ENCODE measurements at regions not wholly inside any gene's neighbourhood (a gene's known extent, or its start where the extent isn't known, plus 50 kb on each side); places are given as distances from the start of the nearest gene placed in this dataset.

DNA sequence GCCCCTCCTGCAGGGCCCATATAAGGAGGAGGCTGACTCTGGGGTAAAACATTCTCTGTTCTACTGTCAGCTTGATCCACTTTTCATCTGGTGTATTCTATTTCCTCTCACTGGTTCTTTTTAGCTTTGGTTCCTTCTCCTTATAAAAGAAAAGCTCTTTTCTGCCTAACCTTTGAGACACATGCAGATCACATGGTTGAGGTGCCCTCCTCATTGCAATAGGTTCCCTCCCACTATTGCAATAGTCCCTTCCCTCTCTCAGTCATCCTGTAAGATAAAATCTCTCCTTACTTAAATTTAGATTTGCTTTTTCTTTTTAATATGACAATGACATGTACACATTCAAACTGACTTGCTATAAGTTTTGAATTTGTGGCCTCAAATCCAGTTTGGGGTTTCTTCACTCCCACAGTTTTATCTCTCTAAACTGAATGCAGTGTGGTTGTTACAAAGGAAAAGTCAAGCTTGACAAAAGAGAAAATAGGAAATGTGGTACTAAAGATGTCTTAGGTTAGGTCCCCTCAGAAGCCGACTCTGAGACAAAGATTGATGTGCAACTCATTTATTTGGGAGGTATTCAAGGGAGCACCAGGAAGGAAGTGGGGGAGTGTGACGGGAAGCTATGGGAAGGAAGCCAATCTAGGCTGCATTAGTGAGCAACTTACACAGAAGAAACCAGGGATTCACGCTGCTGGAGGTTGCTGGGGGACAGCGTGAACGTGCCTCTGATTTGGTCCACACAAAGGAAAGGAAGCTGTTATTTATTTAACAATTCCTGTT, 127.6 kb upstream of the LINC00305 start:
- DNase-seq = no peak

DNA sequence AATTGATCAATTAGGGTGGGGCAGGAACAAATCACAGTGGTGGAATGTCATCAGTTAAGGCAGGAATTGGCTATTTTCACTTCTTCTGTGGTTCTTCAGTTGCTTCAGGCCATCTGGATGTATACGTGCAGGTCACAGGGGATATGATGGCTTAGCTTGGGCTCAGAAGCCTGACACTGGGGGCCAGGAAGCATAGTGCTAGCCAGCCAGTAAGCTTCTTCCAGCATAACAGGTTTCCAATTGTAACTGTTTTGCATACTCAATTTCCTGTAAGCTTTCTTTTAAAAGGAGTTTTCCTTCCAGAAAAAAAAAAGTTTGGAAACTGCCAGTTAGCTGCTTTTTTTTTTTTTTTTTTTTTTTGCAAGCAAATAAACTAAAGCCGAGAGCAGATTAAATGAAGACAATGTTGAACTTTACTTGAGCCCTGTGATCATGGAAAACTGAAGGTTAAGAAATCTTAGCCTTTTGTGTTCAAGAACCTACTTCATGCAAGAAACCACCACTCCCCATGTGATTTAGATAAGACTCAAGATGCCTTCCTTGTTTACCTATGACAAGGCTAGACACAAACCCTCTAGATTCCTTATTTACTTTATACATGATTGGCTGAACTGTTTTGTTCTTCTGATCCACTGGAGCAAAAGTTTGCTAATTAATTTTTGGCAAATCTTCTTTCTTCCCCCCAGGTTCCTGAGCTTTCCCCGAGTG, 126.9 kb upstream of the LINC00305 start:
- no peak for DNase-seq

DNA sequence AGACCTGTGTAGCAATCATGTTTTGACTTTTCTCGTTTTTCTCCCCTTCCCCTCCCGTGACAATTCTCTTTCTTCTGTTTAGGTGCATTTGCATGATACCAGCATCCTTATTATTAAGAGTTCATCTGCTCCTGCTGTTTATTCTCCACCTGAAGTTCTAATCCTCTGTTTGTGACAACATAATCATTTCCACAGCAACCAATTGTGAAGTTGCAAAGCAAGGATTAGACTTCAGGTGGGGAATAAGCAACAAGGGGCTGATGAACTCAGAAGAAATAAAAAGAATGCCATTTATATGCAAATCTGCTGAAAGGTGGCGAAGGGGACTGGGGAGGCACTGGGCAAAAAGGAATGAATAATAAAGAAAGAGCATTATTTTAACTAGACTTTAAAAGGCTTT, 124.8 kb upstream of the LINC00305 start:
- DNase-seq = no peak

DNA sequence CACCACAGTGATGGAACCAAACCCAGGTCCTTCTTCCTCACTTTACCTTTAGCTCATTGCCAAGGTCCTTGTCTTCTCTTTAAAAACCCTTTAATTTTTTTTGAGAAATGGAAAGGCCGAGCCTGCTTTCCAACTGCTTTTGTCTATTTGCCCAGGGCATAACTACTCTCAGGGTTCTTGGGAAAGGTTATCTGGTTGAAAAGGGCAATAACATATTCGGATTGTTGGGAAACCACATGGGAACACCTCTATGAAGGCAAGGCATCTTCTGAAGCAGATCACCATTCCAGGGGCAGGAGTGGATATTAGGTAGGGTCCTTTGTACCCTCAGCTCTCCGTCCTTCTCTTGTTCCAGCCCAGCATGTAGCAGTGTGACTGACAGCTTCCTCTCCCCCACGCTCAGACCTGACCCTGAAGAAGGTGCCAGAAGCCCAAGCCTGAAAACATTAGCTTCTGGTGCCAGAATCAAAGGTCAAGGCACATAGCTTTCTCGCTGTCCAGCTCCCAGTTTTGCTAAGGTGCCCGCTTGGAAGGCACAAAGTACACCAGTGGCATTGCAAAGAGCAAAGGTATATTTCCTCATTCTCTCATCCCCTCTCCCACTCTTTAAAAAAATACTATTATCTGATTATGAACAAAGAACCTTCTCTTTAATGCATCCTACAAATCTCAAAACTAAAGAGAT, 123.2 kb upstream of the LINC00305 start:
- DNase-seq = no peak

DNA sequence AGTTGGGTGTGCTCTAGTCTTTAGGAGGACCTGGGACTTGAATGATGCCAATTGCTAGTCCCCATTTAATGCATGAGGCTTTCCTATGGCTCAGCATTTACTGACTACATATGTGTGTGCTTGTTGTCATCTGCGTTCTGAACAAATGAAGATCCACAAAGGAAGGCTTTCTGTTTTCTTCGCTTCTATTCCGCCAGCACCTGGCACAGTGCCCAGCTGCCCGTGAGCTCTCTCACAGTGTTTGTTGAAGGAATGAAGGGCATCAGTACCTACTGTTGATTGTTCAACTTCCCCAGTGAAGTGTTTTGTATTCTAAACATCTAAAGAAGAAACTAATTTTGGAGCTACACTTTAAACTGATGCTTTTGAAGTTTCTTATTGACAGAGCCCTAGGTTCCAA, 122.4 kb upstream of the LINC00305 start:
- DNase-seq = no peak

DNA sequence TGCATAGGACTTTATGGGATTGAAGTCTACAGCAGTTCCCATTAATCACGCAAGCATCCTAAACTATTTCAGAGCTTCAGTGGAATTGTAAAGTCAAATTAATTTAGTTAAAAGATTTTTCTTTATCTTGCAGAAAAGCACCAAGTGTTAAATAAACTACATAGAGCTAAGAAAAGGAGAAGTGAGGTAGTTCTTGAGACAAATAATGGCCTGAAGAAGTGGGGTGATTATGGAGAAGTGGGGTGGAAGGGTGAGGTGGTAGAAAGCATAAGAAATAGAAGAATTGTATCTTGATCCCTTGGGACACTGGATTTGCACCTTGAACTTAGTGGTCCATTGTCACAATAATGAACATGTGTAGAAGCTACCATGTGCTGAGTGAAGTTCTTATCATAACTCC, 121.7 kb upstream of the LINC00305 start:
- DNase-seq = no peak

DNA sequence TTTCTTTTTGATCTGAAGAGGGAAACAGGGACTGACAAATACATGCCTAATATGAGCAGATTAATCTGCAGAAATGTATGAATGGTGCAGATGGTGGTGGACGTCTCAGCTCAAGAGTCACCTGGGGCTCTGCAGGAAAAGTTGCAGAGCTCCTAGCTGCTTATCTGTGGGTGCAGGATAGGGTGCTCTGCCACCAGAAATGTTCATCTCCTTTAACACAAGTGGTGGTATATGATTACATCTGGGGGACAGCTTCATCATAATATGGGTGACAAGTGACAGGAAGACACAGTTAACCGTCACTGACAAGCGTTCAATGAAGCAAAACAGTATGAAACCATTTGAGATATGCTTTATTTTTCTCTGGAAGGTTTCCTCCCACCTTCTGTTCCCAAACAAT, 121.2 kb upstream of the LINC00305 start:
- no peak for DNase-seq

DNA sequence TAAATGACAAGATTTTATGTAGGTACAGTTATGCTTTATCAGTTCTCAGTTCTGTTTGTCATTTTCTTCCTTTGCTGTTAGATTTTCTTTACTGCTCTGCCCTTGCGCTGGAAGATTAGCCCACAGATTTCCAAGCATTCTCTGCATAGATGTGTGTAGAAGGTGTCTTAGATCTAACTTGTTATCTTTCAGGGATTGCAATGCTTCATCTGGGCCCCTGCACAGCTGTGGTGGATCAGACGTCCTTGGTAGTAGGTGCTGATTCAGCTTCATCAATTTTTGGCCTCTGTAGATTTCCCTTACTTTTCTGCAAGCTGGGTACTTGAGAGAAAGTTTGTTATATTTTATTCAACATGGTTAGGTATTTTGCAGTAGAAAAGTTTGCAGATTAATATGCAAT, 115.3 kb upstream of the LINC00305 start:
- DNase-seq = no peak

DNA sequence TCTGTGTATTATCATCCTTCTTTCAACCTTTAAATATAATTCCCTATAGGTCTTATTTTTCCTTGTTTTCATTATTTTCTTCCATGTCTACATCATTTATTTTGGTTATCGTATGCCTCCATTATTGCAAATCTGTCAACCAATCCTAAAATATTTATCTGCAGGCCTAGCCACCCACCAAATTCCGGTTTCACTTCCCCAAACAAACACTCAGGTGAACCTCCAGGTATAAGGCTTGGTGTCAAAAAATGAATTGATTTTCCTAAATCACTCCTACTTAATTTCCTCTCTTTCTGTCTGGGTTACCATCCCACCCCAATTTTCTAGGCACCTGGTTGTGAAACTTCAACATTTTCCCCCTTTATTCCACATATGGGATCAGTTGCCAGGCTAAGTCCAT, 111.9 kb upstream of the LINC00305 start:
- no peak for DNase-seq

DNA sequence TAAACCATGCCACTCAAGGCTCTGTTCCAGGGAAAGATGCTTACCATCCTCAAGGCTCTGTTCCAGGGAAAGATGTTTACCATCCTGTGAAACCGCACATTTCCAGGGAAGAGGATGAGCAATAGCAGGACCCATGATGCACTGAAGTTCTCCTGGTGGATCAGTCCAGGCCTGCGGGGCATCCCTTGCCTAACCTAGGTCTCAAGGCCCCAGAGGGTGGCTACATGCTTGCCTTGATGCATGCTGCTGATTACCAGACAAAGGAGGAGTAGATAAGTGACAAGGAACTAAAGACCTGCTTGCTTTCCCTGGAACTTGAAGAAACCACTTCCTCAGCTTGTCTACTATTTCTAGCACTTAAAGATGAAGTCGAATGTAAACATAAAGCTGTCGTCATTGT, 111.0 kb upstream of the LINC00305 start:
- no peak for DNase-seq

DNA sequence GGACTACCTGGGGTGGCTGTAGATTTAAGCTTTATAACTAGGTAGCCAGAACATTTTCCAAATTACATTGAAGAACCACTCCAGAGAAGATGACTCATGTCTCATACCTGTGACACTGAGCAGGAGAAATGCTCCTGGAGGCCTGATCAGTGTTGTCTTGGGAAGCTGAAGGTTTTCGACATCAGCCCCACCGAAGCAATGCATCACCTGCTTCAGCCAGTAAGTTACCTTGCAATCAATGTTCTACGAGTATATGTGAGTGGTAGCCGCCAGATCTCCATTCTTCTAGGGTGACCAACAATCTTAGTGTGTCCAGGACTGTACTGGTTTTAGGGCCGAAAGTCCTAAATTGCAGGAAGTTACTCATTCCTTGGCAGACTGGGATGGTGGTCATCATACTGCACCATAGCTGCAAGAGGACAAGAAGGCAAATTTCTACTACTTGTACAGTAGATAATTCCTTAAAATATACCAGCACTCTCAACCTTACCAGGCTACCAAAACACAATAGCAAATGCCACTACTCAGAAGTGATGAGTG, 109.3 kb upstream of the LINC00305 start:
- no peak for DNase-seq

DNA sequence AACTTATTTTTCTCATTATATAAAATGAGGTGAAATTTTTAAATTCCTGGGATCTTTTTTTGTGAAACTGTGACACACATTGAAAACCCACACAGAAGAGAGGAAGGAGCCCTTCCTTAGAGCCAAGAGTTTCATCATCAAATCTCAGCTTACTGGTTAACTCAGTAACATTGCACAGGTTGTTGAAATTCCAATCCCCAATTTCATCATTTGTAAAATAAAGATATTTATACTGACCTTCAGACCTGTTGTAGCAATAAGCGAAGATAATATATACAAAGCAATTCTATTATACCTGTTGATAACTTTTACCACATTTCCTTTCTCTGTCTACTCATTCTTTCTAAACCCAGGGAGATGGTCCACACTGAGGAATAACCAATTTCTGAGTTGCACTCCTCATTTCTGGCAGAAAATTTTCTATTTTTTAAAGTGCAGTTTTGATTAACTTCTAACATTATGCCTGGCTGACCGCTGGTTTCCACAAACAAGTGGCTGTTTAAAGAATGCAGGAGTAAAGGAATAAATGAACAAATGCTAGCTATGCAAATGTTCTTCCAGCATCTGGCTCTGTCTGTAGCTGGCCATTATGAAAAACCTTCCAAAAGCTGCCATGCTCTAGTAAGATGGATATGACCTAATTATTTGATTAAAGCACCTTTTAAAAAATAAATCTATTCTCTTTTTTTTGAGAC, 105.7 kb upstream of the LINC00305 start:
- no peak for DNase-seq

DNA sequence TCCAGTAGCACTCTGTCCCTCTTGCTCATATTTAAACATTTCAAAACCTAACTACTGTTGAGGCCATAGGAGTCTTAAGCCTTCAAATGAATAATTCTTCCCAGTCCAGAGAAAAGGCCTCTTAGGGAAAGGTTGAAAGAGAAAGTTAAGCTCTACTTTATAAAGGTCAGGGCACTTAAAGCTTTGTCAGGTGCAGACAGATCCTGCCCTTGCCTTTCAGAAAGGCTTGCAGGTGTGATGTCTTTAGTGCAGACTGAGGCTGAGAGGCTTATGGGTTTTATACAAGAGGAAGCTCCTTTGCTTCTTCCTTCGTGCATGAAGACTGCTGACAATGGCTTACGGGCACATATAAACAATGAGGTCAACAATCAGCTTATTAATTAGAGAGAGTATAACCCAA, 105.0 kb upstream of the LINC00305 start:
- DNase-seq = no peak

DNA sequence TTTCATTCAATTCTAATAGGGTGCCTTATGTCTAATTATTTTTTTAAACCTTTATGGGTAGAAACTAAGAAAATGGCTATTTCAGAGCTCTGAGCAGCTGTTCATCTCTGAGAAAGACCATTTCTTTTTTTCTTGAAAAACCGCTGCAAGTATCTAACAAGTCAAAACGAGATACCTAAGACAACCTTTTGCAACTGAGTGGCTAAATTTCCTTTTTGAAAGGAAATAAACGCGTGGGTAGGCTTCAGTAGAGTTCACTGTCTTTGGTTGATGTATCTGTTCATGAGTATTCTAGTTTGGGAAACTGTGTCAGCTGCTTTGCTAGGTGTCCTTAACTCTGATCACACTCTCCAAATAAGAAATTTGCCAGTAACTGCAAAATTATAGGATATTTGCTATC, 104.3 kb upstream of the LINC00305 start:
- no peak for DNase-seq

DNA sequence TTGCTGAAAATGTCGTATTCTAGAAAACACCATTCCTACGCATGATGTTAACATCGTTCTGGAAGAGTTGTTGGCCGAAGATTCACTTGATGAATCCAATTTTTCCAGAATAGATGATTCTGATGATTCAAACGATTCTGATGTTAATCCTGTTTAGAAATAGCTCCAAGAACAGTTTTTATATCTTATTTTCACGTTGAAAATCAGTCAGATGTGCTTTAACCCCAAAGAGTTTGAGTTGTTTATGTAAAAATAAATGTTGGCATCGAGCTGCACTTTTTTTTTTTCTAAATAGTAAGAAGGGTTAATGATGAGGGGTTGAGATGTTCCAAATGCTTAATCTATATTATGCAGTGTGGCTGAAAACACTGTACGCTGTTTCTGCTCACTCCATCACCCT, 99.9 kb upstream of the LINC00305 start:
- no peak for DNase-seq

DNA sequence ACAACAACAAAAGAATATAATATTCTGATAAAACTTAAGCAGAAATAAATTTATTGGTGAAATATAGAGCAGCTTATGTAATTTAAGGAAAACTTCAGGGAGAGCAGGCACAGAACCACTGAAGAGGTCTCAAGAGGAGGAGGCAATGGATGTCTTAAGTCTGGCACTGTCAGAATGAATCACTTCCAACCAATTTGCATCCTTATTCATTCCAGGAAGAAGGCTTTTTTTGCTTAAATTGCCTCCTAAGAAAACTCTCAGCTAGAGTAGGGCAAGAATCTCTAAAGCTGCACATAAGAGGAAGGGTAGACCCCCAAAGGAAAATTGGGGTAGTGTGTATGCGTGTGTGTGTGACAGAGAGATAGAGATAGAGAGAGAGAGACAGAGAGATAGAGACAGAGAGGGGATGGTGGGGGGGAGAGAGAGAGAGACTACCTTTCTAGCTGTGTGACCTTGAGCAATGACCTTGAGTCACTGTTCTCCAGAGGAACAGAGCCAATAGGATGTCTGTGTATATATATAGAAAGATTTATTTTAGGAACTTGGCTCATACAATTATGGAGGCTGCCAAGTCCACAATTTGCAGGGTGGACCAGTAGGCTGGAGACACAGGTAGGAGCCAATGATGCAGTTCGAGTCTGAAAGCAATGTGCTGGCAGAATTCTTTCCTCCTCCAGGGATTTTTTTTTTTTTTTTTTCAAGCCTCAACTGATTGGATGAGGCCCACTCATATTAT, 96.4 kb upstream of the LINC00305 start:
- no peak for DNase-seq

DNA sequence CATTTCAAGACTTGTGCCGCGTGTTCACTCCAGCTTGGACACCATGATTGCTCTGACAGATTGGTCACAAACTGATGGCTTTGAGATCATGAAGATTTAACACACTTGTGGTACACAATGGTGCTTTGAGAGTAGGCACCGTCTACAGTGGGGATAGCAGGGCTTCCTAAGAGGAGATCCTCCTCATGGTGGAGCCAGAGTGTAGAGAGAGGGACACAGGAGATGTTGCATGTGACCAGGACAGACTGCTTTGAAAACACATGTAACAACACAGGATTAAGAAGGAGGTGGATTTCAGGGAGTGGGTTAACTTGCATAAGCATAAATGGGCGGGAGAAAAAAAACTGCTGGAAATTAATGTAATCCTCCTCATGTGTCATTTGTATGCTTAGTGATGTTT, 95.7 kb upstream of the LINC00305 start:
- no peak for DNase-seq

DNA sequence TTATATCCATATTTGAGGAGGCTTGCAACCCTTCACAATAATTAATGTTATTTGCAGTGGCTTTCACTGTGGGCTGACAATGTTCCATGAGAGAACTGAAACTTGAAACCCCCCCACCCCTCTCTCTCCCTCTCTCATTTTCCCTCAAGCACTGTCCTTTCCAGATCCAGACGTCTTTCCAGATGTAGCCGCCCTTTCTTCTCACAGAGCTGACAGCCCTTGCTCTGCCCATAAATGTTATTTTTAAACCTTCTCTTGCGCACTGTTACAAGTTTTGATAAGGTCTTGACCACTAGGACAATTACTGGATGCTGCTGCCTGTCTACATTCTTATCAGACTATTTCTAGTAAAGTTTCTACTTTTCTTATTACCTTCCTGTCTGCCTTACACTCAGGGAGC, 91.4 kb upstream of the LINC00305 start:
- DNase-seq = no peak

DNA sequence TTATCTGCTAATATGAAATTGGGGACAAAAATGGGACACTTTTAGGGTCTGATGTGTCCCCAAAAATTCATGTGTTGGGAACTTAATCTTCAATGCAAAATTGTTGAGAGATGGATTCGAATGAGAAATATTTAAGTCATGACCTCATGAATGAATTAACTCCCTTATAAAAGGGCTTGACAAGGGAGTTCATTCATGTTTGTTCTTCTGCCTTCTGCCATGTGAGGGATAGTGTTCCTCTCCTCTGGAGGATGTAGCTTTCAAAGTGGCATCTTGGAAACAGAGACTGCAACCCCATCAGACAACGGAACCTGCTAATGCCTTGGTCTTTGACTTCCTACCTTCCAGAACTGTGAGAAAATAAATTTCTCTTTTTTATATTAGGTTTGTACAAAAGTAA, 89.2 kb upstream of the LINC00305 start:
- DNase-seq = no peak

DNA sequence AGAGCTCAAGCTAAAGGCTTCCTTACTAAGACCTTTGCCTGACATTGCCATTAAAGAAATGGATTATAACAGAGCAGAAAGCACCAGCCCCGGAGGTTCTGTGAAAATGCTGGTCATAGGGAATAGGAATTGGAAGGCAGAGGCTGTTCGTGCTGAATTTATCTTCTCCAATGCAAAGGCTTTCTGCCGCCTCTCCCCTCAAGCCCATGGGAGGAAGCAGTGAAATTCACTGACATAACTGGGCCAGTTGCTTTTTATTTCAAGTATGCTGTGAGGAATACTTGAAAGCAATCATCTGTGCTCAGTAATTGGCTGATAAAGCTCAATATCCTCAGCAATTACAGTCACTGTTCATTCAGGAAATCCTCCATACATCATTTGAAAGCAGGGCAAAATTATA, 85.4 kb upstream of the LINC00305 start:
- no peak for DNase-seq

DNA sequence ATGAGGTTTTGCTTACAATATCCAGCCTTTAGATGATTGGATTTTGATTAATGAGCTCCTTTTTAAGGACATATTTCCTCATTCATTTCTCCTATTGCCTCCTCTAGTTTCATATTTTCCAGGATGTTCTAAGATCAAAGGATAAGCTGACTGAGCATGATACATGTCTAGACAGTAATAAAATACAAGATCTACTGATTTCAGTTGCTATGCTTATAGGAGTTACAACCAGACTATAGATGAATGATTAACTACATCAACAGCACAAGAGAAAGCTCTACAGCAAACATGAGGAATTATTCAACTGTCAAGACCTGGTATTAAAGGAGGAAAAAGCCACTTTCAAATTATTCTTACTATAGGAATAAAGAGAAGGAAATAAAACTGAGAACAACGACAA, 85.0 kb upstream of the LINC00305 start:
- DNase-seq = no peak

DNA sequence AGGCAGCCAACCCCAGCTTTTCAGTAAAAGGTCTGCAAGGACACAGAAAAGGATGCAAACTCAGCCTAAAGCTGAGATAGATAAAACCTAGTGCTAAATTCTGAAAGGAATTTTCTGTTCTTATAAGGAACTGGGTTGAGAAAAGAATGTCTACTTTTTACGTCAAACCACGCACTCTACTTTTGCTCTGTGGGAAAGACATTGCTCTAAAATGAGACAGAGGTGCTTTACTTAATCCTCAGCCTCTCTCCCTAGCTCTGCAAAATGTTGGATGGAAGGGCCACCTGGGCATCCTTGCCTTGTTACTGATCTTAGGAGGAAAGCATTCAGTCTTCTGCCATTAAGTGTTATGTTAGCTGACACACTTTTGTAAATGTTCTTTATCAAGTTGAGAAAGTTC, 72.1 kb upstream of the LINC00305 start:
- DNase-seq = no peak

DNA sequence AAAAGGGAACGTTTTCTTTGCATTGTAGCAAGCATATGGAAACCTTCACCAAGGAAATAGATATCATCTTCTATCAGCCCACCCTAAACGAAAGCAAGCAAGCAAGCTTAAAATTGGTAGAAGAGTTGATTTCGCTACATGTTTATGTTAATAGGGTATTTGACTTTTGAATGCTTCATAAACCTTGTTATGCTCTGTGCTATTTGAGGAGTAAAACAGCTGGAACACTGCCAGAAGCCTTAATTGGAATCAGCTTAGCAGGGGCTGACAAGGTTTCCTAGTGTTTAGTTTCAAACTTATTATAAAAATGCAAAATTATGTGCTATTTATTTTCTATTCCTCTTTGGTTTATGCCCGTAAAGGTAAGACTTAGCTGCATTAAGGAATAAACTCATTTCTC, 70.6 kb upstream of the LINC00305 start:
- no peak for DNase-seq

Data from CD4-positive, alpha-beta T cell treated with Interferon gamma for 1 hour (primary cell).